HepG2 (cell line): ENCODE measurements at regions not wholly inside any gene's neighbourhood (a gene's known extent, or its start where the extent isn't known, plus 50 kb on each side); places are given as distances from the start of the nearest gene placed in this dataset.
A peak's percentile ranks its signal among the peaks of the same experiment; 100 is the strongest.
"Not testable (repeated sequence)": the region's sequence is repeated elsewhere in the genome, so short reads cannot be mapped to it uniquely, and the experiment has no call there.

Source experiments
- ATAC-seq: fragments of 200-7000 bp; cut with Tn5 transposase; 3 replicates; pipeline ENCODE4 v1.9.1; 2020; ENCODE audit warnings: mild to moderate bottlenecking, moderate library complexity
- BruUV-seq: library from RNA; stranded (reverse); fragments of 400-500 nt; replicated peaks from 2 replicates; lab custom pipeline; 2021; lab: Mats Ljungman, UMichigan
- CTCF ChIA-PET: fragments of 300-600 bp; formaldehyde crosslinking; extraction: SDS; loops from one replicate; lab custom pipeline; 2021; ENCODE audit warnings: low total read pairs, inconsistent platforms, low intra/inter-chr PET ratio; lab: Yijun Ruan, JAX
- POLR2A ChIA-PET: fragments of 350-600 bp; sonication (Branson Sonifier 250); formaldehyde crosslinking; loops from one replicate; lab custom pipeline; 2020; ENCODE audit warnings: antibody characterized with exemption, inconsistent platforms; lab: Yijun Ruan, JAX
- DNase-seq: peaks from one replicate; pipeline ENCODE4 v3.0.0-alpha.2; 2015; ENCODE audit warnings: low spot score
- FAIRE-seq: peaks from 3 replicates; lab custom pipeline; 2011; peaks lifted over from hg19 to GRCh38; lab: Jason Lieb, UNC
- H2AFZ ChIP-seq: one replicate; pipeline ENCODE4 v1.6.1; 2011; ENCODE audit warnings: low read length, inconsistent platforms
- H3K27ac ChIP-seq: fragments of 300-600 bp; 3 replicates; pipeline ENCODE4 v1.8.0; 2011; ENCODE audit warnings: mixed run types, mild to moderate bottlenecking, mixed read lengths, low read length, inconsistent platforms; ENCODE audit not compliant: insufficient read depth; ENCODE audit errors: extremely low read length
- H3K27me3 ChIP-seq, 2 experiments: fragments of 200-600 bp in 1 of 2; 2 replicates in 1 of 2; 3 replicates in 1 of 2; pipeline versions ENCODE4 v1.6.0 to v1.8.0; 2011; ENCODE audit warnings: low read length in 2 of 2, mild to moderate bottlenecking in 2 of 2, moderate library complexity in 2 of 2, inconsistent platforms in 1 of 2; ENCODE audit not compliant: insufficient read depth in 2 of 2, control insufficient read depth in 1 of 2
- H3K36me3 ChIP-seq, 2 experiments: fragments of 200-600 bp in 1 of 2; replicated peaks in 1 of 2; 2 replicates in 1 of 2; 3 replicates in 1 of 2; pipeline versions ENCODE4 v1.5.1 to v1.8.0; 2011; ENCODE audit warnings: low read length in 2 of 2, inconsistent platforms in 1 of 2; ENCODE audit not compliant: insufficient read depth in 2 of 2, control insufficient read depth in 1 of 2
- H3K4me1 ChIP-seq: 2 replicates; pipeline ENCODE4 v1.5.1; 2012; ENCODE audit warnings: low read length, inconsistent platforms; ENCODE audit not compliant: insufficient read depth
- H3K4me2 ChIP-seq: 2 replicates; pipeline ENCODE4 v1.6.0; 2011; ENCODE audit warnings: low read depth, low read length, inconsistent platforms
- H3K4me3 ChIP-seq, 3 experiments: fragments of 200-600 bp in 1 of 3; sonication (generic), shearing (Covaris generic) in 1 of 3; replicated peaks in 1 of 3; 2 replicates each; pipeline ENCODE4 v1.5.1; 2011 to 2016; ENCODE audit warnings: low read length in 3 of 3, inconsistent platforms in 2 of 3, low read depth in 2 of 3, mild to moderate bottlenecking in 2 of 3, control low read depth in 1 of 3, mixed read lengths in 1 of 3; ENCODE audit not compliant: insufficient read depth in 1 of 3
- H3K79me2 ChIP-seq: one replicate; pipeline ENCODE4 v1.6.1; 2011; ENCODE audit warnings: low read length, inconsistent platforms; ENCODE audit not compliant: insufficient read depth
- H3K9ac ChIP-seq: 2 replicates; pipeline ENCODE4 v1.6.0; 2011; ENCODE audit warnings: mild to moderate bottlenecking, low read depth, low read length, inconsistent platforms; ENCODE audit not compliant: insufficient read depth
- H3K9me3 ChIP-seq: 2 replicates; pipeline ENCODE4 v1.5.1; 2012; ENCODE audit warnings: mild to moderate bottlenecking, low read length
- H4K20me1 ChIP-seq: 2 replicates; pipeline ENCODE4 v1.6.0; 2011; ENCODE audit warnings: inconsistent platforms, mild to moderate bottlenecking, low read length, moderate library complexity; ENCODE audit not compliant: insufficient read depth
- WGBS: methylation state at CpG from one replicate; pipeline ENCODE4 v1.1.6; 2017; ENCODE audit warnings: low lambda C conversion rate; 5-methylcytosine and 5-hydroxymethylcytosine counted together
- in situ Hi-C: cut with HindIII; loops from 2 replicates; pipeline ENCODE4 v1.10.0; 2017; ENCODE audit warnings: low pct_unique_long_range_greater_than_20kb; ENCODE audit not compliant: extremely low pct_ligation_motif_present
- intact Hi-C: fragments of 100-400 bp; cut with micrococcal nuclease; formaldehyde crosslinking; loops from one replicate; pipeline ENCODE4 v1.10.0; 2022; ENCODE audit not compliant: unreplicated experiment

GRCh38 chr9:39663020-39663419 is 307.6 kb downstream of the SPATA31A1 start:
- H4K20me1 ChIP-seq, H3K4me1 ChIP-seq, H3K4me3 ChIP-seq, in situ Hi-C loops, H3K9ac ChIP-seq, CTCF ChIA-PET, H2AFZ ChIP-seq, H3K4me2 ChIP-seq, H3K27ac ChIP-seq, intact Hi-C loops, FAIRE-seq, H3K27me3 ChIP-seq, POLR2A ChIA-PET, BruUV-seq, H3K9me3 ChIP-seq, DNase-seq, H3K79me2 ChIP-seq, H3K36me3 ChIP-seq: not testable (repeated sequence)
- no CpG with 5 or more reads among the region's 8 CpGs for WGBS
- peak; percentile 91 for ATAC-seq

GRCh38 chr9:39663713-39664112 is 308.2 kb downstream of the SPATA31A1 start:
- H3K27ac ChIP-seq, H3K9me3 ChIP-seq, H4K20me1 ChIP-seq, H3K4me3 ChIP-seq, ATAC-seq, in situ Hi-C loops, H2AFZ ChIP-seq, H3K4me1 ChIP-seq, H3K4me2 ChIP-seq, H3K9ac ChIP-seq, BruUV-seq, POLR2A ChIA-PET, H3K79me2 ChIP-seq, H3K36me3 ChIP-seq, intact Hi-C loops, DNase-seq, CTCF ChIA-PET, FAIRE-seq, H3K27me3 ChIP-seq: not testable (repeated sequence)
- no CpG with 5 or more reads among the region's 1 CpG for WGBS

DNA sequence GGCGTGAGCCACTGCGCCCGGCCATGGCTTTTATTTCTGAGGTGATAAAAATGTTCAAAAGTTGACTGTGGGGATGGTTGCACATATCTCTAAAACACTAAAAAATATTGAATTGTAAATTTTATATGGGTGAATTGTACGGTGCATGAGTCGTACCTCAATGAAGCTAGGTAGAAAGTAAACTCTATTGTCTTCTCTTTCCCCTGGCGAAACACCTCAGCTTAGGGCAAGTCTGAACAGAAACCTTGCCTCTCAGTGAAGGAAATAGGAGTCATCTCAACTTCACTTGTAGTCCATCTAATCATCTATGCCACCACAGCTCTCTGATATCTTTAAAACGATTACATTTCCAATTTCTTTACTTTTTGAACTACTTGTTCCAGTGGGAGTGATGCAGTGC is 309.6 kb downstream of the SPATA31A1 start:
- H4K20me1 ChIP-seq, FAIRE-seq, H3K79me2 ChIP-seq, DNase-seq, ATAC-seq, H3K4me1 ChIP-seq, H3K4me3 ChIP-seq, BruUV-seq, H3K9me3 ChIP-seq, POLR2A ChIA-PET, intact Hi-C loops, H3K36me3 ChIP-seq, H2AFZ ChIP-seq, H3K9ac ChIP-seq, H3K4me2 ChIP-seq, H3K27ac ChIP-seq, CTCF ChIA-PET, H3K27me3 ChIP-seq, in situ Hi-C loops: not testable (repeated sequence)
- WGBS, result 31% methylated on average over 5 of the region's 7 CpGs

DNA sequence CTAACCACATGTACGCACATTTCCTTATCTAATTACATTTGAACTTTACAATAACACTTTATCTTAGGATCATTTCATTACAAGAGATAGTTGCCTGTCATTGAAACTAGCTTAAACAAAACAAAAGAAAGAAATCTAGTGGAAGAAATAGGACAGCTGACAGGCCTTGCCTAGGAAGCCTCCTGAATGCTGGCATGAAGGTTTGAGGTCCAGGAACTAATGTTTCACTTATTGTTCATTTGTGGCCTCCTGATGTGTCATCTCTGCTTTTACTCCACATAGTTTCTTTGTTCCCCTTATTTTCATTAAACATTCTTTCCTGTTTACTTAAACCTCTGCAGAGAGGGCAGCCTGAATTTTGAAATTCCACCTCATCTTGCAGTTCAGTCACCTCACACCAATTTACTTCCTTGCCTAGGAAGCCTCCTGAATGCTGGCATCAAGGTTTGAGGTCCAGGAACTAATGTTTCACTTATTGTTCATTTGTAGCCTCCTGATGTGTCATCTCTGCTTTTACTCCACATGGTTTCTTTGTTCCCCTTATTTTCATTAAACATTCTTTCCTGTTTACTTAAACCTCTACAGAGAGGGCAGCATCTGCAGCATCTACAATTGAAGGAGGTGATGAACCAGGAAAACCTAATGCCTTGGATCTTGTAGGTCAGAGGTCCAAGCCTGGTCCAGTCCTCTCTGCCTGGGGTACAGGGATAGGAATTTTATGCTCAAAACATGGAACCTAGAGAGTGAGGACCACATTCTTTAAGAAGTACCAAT is 319.2 kb downstream of the SPATA31A1 start:
- BruUV-seq, H2AFZ ChIP-seq, ATAC-seq, H3K9ac ChIP-seq, DNase-seq, H3K4me3 ChIP-seq, POLR2A ChIA-PET, H4K20me1 ChIP-seq, CTCF ChIA-PET, H3K4me1 ChIP-seq, H3K36me3 ChIP-seq, intact Hi-C loops, H3K9me3 ChIP-seq, H3K27ac ChIP-seq, FAIRE-seq, in situ Hi-C loops, H3K27me3 ChIP-seq, H3K79me2 ChIP-seq, H3K4me2 ChIP-seq: not testable (repeated sequence)
- no CpG with 5 or more reads among the region's 1 CpG for WGBS
